DND-41 (cell line): ENCODE measurements at regions not wholly inside any gene's neighbourhood (a gene's known extent, or its start where the extent isn't known, plus 50 kb on each side); places are given as distances from the start of the nearest gene placed in this dataset.
"Not testable (repeated sequence)": the region's sequence is repeated elsewhere in the genome, so short reads cannot be mapped to it uniquely, and the experiment has no call there.

Experiments used
- ATAC-seq: fragments of 200-7000 bp; cut with Tn5 transposase; 3 replicates; pipeline ENCODE4 v1.9.1; 2021; ENCODE audit warnings: low read depth; ENCODE audit not compliant: insufficient read depth
- DNase-seq: peaks from one replicate; pipeline ENCODE4 v3.0.0-alpha.2; 2020
- H2AFZ ChIP-seq: 2 replicates; pipeline ENCODE4 v1.6.0; 2012; ENCODE audit warnings: low read depth, low read length
- H3K27ac ChIP-seq: 2 replicates; pipeline ENCODE4 v1.5.1; 2012; ENCODE audit warnings: low read length, inconsistent platforms
- H3K27me3 ChIP-seq: fragments of 200-600 bp; sonication (generic); 2 replicates; pipeline ENCODE4 v1.6.0; 2012; ENCODE audit warnings: low read length, mild to moderate bottlenecking, inconsistent platforms; ENCODE audit not compliant: insufficient read depth, poor library complexity
- H3K36me3 ChIP-seq: 2 replicates; pipeline ENCODE4 v1.5.1; 2012; ENCODE audit warnings: low read length, inconsistent platforms; ENCODE audit not compliant: insufficient read depth
- H3K4me1 ChIP-seq: 2 replicates; pipeline ENCODE4 v1.5.1; 2012; ENCODE audit warnings: mild to moderate bottlenecking, low read length; ENCODE audit not compliant: insufficient read depth
- H3K4me2 ChIP-seq: 2 replicates; pipeline ENCODE4 v1.6.0; 2012; ENCODE audit warnings: mild to moderate bottlenecking, moderate library complexity, low read length, inconsistent platforms; ENCODE audit not compliant: insufficient read depth
- H3K4me3 ChIP-seq, 2 experiments: fragments of 200-600 bp in 1 of 2; shearing (Covaris generic) in 1 of 2; 2 replicates each; pipeline ENCODE4 v1.5.1; 2012 to 2016; ENCODE audit warnings: inconsistent platforms in 2 of 2, low read length in 2 of 2, mild to moderate bottlenecking in 2 of 2, low read depth in 1 of 2, moderate library complexity in 1 of 2
- H3K79me2 ChIP-seq: 2 replicates; pipeline ENCODE4 v1.6.0; 2012; ENCODE audit warnings: low read length, inconsistent platforms; ENCODE audit not compliant: insufficient read depth
- H3K9ac ChIP-seq: 2 replicates; pipeline ENCODE4 v1.6.0; 2012; ENCODE audit warnings: low read depth, mild to moderate bottlenecking, inconsistent platforms, low read length, moderate library complexity
- H3K9me3 ChIP-seq: 2 replicates; pipeline ENCODE4 v1.5.1; 2012; ENCODE audit warnings: low read length, moderate library complexity, mild to moderate bottlenecking, inconsistent platforms; ENCODE audit not compliant: insufficient read depth, severe bottlenecking
- H4K20me1 ChIP-seq: 2 replicates; pipeline ENCODE4 v1.6.0; 2012; ENCODE audit warnings: low read length; ENCODE audit not compliant: insufficient read depth
- CTCF ChIP-seq: IDR thresholded peaks from 2 replicates; pipeline ENCODE4 v1.5.1; 2012; ENCODE audit warnings: borderline replicate concordance, low read length, moderate library complexity, mild to moderate bottlenecking; ENCODE audit not compliant: poor library complexity, severe bottlenecking; ENCODE audit errors: extremely low read depth
- EZH2 ChIP-seq: IDR thresholded peaks from 3 replicates; pipeline ENCODE4 v1.6.1; 2012; ENCODE audit warnings: borderline replicate concordance, low read depth, mild to moderate bottlenecking, moderate library complexity, low read length, inconsistent platforms; ENCODE audit not compliant: severe bottlenecking

- H3K27me3 ChIP-seq = no peaks in the 10 kb centered on the region
- H2AFZ ChIP-seq = peak overlapping the region; percentile 52
- peaks cover 66% of the 10 kb centered on the region for H3K4me1 ChIP-seq
- DNase-seq (peak; percentile 64), ATAC-seq (peak; percentile 84)
- H3K9ac ChIP-seq = peak overlapping the region; percentile 62
- H4K20me1 ChIP-seq = no peaks in the 10 kb centered on the region
- peak overlapping the region; percentile 43 for H3K4me2 ChIP-seq
- H3K36me3 ChIP-seq = no peaks in the 10 kb centered on the region
- TF ChIP-seq CTCF = no peak
- no peak for TF ChIP-seq EZH2
- H3K4me3 ChIP-seq = no peak overlapping the region; a peak in 1 of 4 replicates
- no peaks in the 10 kb centered on the region for H3K9me3 ChIP-seq
- no peaks in the 10 kb centered on the region for H3K79me2 ChIP-seq
- H3K27ac ChIP-seq = peak overlapping the region; percentile 100
These were observed 361.4 kb downstream of the PDCD6IP start for GRCh38 chr3:34159613-34160420.

GRCh38 chr3:34169636-34170035 lies 371.2 kb downstream of the PDCD6IP start:
- H3K27ac ChIP-seq, H3K9me3 ChIP-seq, H2AFZ ChIP-seq, H3K9ac ChIP-seq, H3K4me3 ChIP-seq, H4K20me1 ChIP-seq, H3K79me2 ChIP-seq, H3K4me2 ChIP-seq, DNase-seq, H3K36me3 ChIP-seq, H3K27me3 ChIP-seq, ATAC-seq: not testable (repeated sequence)
- H3K4me1 ChIP-seq = peaks cover 14% of the 10 kb centered on the region

DNA sequence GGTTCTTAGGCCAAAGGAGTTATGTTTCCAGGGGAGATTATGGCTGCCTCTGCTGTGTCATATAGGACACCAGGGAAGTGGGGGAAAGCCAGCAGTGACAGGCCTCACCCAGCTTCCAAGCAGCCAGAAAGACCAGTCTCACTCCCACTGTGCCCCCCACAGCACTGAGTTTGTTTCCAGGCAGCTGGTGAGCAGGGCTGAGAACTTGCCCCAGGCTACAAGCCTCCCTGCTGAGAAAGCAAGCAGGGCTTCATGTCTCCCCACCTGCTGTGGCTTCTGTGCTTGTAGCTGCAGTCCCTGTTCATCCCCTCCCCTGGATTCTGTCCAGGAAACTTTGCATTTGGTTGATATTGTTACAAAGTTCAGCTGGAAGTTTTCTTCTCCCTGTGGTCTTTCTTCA lies 376.3 kb downstream of the PDCD6IP start:
- DNase-seq = peak; percentile 44
- TF ChIP-seq EZH2 = no peak
- no peak for TF ChIP-seq CTCF
- H3K4me3 ChIP-seq = peak overlapping the region in 1 of 2 experiments; percentile 9; a peak in 1 of 4 replicates

DNA sequence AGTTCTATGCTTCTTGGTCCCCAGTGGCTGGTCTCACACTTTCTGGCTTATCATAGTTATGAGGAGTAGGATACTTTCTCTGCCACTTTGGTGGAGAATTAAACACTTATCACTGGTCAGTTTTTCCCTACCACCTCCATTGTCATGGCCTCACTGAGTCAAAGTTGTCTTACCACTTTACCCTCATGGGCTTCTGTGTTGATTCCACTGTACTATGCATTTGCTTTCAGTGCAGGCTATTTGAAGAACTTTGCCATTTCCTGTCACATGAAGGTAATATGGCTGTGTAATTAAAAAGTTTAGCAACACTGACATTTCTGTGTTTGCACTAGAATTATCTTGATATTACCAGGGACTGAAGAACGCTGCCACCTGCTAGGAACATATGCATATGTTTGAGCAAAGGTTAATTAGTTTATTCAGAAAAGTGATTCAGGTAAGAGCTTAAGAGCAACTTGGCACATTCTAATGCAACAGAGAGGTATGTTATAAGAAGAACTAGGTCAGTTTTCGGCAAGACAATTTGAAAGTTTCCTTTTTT lies 377.3 kb downstream of the PDCD6IP start:
- no peak for TF ChIP-seq EZH2
- no peak for TF ChIP-seq CTCF
- H3K4me1 ChIP-seq = peaks cover 23% of the 10 kb centered on the region
- ATAC-seq (no peak), DNase-seq (no peak)
- H3K9me3 ChIP-seq = no peaks in the 10 kb centered on the region
- H3K4me2 ChIP-seq = no peak overlapping the region
- H3K27me3 ChIP-seq = no peaks in the 10 kb centered on the region
- no peak overlapping the region for H3K4me3 ChIP-seq
- no peaks in the 10 kb centered on the region for H3K36me3 ChIP-seq
- no peaks in the 10 kb centered on the region for H4K20me1 ChIP-seq
- H2AFZ ChIP-seq = peak overlapping the region; percentile 68
- peak overlapping the region; percentile 85 for H3K27ac ChIP-seq
- H3K79me2 ChIP-seq = no peaks in the 10 kb centered on the region
- no peak overlapping the region for H3K9ac ChIP-seq

More for the DNA sequence above, 376.3 kb downstream of the PDCD6IP start:
- no peak overlapping the region for H3K4me2 ChIP-seq
- no peaks in the 10 kb centered on the region for H3K27me3 ChIP-seq
- no peaks in the 10 kb centered on the region for H4K20me1 ChIP-seq
- ATAC-seq = peak; percentile 70
- peaks cover 23% of the 10 kb centered on the region for H3K4me1 ChIP-seq
- H3K36me3 ChIP-seq = no peaks in the 10 kb centered on the region
- no peaks in the 10 kb centered on the region for H3K79me2 ChIP-seq
- H3K9me3 ChIP-seq = no peaks in the 10 kb centered on the region
- H3K27ac ChIP-seq = peak overlapping the region; percentile 85
- peak overlapping the region; percentile 14; the same call in 1 of the 2 replicates for H3K9ac ChIP-seq
- peak overlapping the region; percentile 68; the same call in 1 of the 2 replicates for H2AFZ ChIP-seq
